Hepatic stellate cell (primary cell): ENCODE measurements at regions not wholly inside any gene's neighbourhood (a gene's known extent, or its start where the extent isn't known, plus 50 kb on each side); places are given as distances from the start of the nearest gene placed in this dataset.

Source experiments
- DNase-seq: peaks from one replicate; pipeline ENCODE4 v3.0.0; 2011; ENCODE audit warnings: low spot score

GRCh38 chr6:81694855-81695254 is 57.6 kb downstream of the TENT5A start:
- DNase-seq = no peak

GRCh38 chr6:81694207-81694606 is 58.3 kb downstream of the TENT5A start:
- no peak for DNase-seq

GRCh38 chr6:81693266-81693665 is 59.2 kb downstream of the TENT5A start:
- DNase-seq = no peak

GRCh38 chr6:81690073-81690472 is 62.4 kb downstream of the TENT5A start:
- DNase-seq = no peak

DNA sequence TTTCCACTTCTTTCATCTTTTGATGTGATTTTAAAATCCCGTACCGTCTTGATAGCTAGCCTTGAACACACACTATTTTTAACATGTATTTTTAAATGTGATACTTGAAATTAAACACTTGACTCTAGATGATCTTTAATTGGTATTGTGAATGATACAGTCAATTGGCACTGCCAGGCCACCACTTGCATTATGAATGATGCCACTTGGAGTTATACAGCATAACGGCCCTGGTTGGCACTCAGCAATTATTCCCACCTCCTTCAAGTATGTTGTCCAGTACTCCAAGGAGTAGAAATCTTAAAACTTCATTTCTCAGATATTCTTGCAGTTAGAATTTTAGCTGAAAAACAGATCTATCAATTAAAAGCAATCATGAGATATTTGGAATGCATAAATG is 62.9 kb downstream of the TENT5A start:
- no peak for DNase-seq

GRCh38 chr6:81683912-81684311 is 68.6 kb downstream of the TENT5A start:
- no peak for DNase-seq

GRCh38 chr6:81682858-81683620 is 69.4 kb downstream of the TENT5A start:
- DNase-seq = no peak

DNA sequence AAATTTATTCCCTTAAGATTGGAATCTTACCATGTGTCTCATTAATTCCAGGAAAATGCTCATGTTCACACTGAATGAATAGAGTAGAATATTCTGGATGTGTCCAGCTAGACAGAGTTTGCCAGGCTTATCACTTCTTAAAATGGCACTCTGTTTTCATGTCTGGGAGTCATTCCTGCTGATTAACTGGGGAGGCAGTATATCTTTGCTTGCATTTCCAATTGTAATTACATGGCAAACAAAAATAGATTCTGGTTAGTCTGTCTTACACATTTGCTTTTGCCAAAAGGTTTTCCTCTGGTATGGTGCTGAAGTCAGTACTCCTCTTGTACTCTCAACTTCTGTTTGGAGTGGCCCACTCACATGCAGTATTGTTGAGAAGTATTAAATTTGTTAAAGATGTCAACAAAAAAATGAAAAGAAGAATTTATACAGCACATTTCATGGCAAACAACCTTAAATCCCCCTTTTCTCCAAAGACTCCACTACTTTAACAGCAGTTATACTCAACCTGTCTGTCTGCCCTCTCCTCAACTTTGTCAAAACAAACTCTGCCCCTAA is 70.2 kb downstream of the TENT5A start:
- DNase-seq = no peak

- no peak for DNase-seq
Measured at GRCh38 chr6:81669445-81669844, 83.0 kb downstream of the TENT5A start.

GRCh38 chr6:81668615-81669047 is 83.8 kb downstream of the TENT5A start:
- no peak for DNase-seq

DNA sequence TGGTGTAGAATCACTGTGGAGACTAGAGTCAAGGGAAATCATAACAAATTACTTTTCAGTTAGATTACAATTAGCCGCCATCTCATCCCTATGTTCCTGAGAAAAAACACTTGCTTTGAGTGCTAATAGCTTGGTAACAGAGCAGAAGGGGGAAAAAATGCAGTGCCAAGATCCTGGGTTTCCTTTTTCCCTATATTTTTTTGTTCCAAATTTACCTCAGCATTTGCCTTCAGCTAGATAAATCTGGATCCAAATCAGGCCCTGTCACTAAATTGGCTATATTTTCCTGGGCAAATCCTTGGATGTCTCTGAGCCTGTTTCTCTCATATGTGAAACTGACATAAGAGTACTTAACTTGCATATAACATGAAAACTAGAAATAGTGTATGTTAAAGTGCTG is 86.0 kb downstream of the TENT5A start:
- DNase-seq = no peak

DNA sequence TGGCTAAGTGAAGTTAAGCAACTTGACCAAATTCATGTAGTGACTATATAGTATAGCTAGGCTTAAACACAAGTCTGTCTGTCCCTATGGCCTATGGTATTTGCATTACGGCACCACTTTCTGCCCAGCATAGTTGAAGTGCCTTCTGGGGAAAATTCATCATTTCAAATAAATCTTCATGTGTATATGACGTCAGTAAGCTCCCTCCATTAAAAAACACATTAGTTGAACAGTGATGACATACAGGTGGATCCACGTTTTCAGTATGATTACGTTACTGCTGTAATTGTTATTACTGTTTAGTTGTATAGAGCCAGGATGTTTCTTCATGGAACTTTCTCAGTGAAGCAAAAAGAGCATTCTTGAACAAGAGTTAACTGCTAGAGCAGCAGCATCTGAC is 96.2 kb downstream of the TENT5A start:
- DNase-seq = no peak

DNA sequence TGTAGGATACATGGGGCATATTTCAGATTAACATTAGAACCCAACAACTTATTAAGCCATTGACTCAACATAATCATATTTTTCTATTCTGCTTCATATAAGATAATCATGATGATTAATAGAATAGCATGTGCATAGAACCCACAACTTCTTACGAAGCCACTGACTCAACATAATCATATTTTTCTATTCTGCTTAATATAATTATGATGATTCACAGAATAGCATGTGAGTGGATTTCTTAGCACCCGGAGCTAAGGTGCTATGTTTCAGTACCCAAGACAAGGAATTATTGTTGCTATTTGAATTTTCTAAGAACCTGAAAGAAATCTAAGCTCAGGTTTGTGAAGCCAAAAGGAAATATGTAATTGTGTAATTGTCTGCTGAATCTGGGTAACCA is 96.8 kb downstream of the TENT5A start:
- peak; percentile 2 for DNase-seq

DNA sequence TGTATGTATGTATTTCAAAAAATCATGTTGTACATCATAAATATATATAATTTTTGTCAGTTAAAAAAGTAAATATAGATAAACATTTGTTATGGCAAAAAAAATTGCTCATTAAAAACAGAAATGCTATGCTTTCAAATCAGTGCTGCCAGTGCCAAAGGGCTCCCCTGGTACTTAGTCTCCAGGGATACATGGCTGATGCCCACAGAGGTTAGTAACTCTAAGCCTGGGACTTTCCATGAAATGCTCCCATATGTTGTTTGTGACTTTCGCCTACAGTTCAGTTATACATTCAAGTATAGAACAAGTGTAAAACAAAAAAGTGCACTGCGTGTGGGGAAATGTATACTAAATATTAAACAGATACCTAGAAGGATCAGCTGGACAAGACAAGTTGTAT is 104.0 kb downstream of the TENT5A start:
- no peak for DNase-seq

- DNase-seq = no peak
Measured at GRCh38 chr6:81643156-81643555, 109.3 kb downstream of the TENT5A start.

DNA sequence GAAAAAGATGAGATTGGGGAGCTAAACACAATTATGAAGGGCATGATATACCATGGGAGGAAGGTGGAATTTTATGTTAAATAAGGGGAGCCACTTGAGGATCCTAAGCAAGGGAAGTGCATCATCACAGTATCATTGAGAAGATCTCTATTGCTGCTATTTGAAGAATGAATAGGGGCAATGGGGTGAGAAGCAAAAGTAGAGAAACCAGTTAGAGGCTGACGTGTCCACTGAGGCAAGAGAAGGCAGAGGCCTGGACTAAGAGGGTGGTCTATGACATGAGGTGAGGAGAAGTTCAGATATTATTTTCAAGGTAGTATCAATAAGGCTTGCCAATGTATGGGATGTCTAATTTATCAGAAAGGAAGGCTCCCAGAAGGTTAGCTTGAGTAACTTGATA is 111.6 kb downstream of the TENT5A start:
- DNase-seq = no peak

GRCh38 chr6:81640126-81640525 is 112.4 kb downstream of the TENT5A start:
- DNase-seq = no peak

DNA sequence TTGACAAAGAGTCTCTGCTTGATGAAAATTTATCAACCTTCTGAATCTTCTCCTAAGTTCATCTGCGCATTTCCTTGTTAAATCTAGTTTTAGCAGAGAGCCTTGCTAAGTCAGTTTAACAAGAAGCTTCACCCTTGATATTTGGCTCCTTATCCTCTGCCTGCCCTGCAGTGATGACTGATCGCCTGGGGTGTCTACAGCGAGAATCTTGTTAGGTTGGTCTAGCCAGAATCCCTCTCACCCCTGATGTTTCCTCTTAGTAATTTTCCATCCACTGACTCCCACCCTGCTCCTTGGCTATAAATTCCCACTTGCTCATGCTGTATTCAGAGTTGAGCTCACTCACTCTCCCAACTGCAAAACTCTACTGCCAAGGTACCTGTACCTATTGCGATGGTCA is 114.1 kb downstream of the TENT5A start:
- DNase-seq = no peak

DNA sequence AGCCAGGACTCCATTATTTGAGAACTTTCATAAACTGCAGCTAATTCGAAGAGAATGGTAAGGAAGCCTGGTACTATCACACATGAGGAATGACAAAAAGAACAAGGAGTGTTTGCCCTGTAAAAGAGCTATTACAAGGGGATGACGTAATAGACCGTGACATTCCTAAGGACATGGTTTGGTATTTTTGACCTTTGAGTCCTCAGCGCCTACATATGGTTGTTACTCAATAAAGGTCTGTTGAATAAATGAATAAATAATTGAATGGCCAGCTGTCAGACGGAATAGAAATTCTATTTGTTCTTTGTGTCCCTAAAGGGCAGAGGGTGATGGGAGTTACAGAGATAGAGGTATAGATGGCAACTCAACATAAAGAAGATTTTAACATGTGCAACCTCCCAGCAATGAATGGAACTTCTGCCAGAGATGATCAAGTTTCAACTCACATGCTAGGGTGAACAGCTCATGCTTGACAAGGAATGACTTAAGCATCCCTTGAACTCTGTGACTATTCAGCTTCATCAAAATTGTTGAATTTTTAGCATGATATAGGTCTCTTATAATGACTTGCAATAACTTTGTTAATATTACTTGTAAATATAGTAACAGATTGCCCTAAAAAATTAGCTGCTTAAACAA is 115.4 kb downstream of the TENT5A start:
- DNase-seq = no peak

GRCh38 chr6:81634155-81634880 is 118.2 kb downstream of the TENT5A start:
- DNase-seq = no peak

- no peak for DNase-seq
Measured at GRCh38 chr6:81633391-81633790, 119.1 kb downstream of the TENT5A start.

DNA sequence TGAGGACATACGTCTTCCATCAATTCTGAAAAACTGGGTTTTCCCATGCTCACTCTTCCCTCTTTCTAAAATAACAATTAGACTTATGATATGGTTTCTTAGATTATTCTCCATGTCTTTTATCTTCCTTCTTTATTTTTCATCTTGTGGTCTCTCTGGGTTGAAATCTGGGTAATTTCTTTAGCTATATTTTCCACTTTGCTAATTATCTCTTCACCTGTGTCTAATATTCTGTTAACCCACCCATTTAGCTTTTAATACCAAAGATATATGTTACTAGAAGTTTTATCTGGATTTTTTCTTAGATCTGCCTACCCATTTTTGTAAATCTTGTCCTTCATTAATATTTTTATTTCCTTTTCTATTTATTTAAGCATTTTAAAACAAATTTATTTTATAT is 121.8 kb downstream of the TENT5A start:
- no peak for DNase-seq

DNA sequence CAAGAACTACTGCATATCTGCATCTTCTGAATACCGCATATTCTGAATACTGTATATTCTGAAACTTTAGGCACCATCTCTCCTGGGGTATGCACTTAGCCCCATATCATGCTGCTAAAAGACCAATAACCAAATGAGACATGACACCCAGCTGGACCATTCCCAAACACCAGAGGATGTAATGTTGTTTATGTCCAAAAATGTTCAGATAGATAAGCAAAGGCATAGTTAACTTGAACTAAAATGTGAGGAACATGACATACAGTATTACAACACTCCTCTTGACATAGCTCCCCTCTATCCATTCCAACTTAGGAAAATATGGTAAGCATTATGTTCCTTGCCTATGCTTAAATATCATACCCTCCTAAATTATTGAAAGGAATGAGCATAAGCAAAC is 127.3 kb downstream of the TENT5A start:
- no peak for DNase-seq
